Parathyroid adenoma (tissue), 2 donors: ENCODE measurements at regions not wholly inside any gene's neighbourhood (a gene's known extent, or its start where the extent isn't known, plus 50 kb on each side); places are given as distances from the start of the nearest gene placed in this dataset.

Experiments used
- H2AFZ ChIP-seq: fragments of 300-600 bp; sonication (generic); one replicate; pipeline ENCODE4 v1.7.0; 2017; ENCODE audit warnings: antibody characterized with exemption, mild to moderate bottlenecking
- H3K27ac ChIP-seq: fragments of 300-600 bp; sonication (generic); one replicate; pipeline ENCODE4 v1.7.0; 2017
- H3K27me3 ChIP-seq: fragments of 300-600 bp; sonication (generic); one replicate; pipeline ENCODE4 v1.7.0; 2017; ENCODE audit warnings: low read length; ENCODE audit not compliant: control insufficient read depth, insufficient read depth
- H3K36me3 ChIP-seq: fragments of 300-600 bp; sonication (generic); one replicate; pipeline ENCODE4 v1.7.0; 2017; ENCODE audit warnings: low read length; ENCODE audit not compliant: control insufficient read depth, insufficient read depth
- H3K4me1 ChIP-seq: fragments of 300-600 bp; sonication (generic); one replicate; pipeline ENCODE4 v1.7.0; 2017; ENCODE audit warnings: control low read depth
- H3K4me2 ChIP-seq: fragments of 300-600 bp; sonication (generic); one replicate; pipeline ENCODE4 v1.7.0; 2017; ENCODE audit warnings: low read length
- H3K4me3 ChIP-seq: fragments of 300-600 bp; sonication (generic); one replicate; pipeline ENCODE4 v1.7.0; 2017; ENCODE audit warnings: low read depth, low read length
- H3K79me2 ChIP-seq: fragments of 300-600 bp; sonication (generic); one replicate; pipeline ENCODE4 v1.7.0; 2017; ENCODE audit warnings: control low read depth
- H3K9ac ChIP-seq: fragments of 300-600 bp; sonication (generic); one replicate; pipeline ENCODE4 v1.7.0; 2017; ENCODE audit warnings: mild to moderate bottlenecking
- H3K9me3 ChIP-seq: fragments of 300-600 bp; sonication (generic); one replicate; pipeline ENCODE4 v1.7.0; 2017; ENCODE audit warnings: low read length; ENCODE audit not compliant: control insufficient read depth
- TF ChIP-seq, protein P1 (sequence below): fragments of 300-600 bp; sonication (generic); IDR thresholded peaks from one replicate; pipeline ENCODE4 v1.7.0; 2017; ENCODE audit warnings: antibody characterized with exemption, mild to moderate bottlenecking
- donor health status: primary hyperparathyroidism.

DNA sequence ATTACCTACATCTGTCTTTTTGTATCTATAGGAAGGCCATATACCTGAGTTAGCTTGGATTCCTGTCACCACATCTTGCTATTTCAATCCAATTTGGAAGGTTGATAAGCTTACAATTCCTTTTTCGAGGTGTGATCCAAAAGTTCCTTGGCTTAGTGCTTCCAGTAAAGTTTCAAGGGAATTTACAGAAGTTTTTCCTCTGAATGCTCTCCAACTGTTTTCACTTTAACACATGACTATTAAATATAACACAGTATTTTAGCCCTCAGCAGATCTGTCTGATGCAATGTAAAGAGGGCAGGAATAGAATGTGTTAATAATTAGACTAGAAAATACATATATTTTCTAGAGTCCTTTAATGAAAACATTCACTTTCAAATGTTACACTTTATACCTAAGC is 171.4 kb downstream of the DKK1 start:
- no peak overlapping the region for H3K4me3 ChIP-seq
- no peaks in the 10 kb centered on the region for H3K9me3 ChIP-seq
- TF ChIP-seq, protein P1, sequence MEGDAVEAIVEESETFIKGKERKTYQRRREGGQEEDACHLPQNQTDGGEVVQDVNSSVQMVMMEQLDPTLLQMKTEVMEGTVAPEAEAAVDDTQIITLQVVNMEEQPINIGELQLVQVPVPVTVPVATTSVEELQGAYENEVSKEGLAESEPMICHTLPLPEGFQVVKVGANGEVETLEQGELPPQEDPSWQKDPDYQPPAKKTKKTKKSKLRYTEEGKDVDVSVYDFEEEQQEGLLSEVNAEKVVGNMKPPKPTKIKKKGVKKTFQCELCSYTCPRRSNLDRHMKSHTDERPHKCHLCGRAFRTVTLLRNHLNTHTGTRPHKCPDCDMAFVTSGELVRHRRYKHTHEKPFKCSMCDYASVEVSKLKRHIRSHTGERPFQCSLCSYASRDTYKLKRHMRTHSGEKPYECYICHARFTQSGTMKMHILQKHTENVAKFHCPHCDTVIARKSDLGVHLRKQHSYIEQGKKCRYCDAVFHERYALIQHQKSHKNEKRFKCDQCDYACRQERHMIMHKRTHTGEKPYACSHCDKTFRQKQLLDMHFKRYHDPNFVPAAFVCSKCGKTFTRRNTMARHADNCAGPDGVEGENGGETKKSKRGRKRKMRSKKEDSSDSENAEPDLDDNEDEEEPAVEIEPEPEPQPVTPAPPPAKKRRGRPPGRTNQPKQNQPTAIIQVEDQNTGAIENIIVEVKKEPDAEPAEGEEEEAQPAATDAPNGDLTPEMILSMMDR, result no peak
- no peaks in the 10 kb centered on the region for H3K27me3 ChIP-seq
- no peaks in the 10 kb centered on the region for H3K36me3 ChIP-seq
- H2AFZ ChIP-seq, result no peak overlapping the region
- H3K9ac ChIP-seq, result no peak overlapping the region
- H3K4me1 ChIP-seq, result no peaks in the 10 kb centered on the region
- H3K4me2 ChIP-seq, result no peak overlapping the region
- no peak overlapping the region for H3K27ac ChIP-seq
- no peaks in the 10 kb centered on the region for H3K79me2 ChIP-seq

DNA sequence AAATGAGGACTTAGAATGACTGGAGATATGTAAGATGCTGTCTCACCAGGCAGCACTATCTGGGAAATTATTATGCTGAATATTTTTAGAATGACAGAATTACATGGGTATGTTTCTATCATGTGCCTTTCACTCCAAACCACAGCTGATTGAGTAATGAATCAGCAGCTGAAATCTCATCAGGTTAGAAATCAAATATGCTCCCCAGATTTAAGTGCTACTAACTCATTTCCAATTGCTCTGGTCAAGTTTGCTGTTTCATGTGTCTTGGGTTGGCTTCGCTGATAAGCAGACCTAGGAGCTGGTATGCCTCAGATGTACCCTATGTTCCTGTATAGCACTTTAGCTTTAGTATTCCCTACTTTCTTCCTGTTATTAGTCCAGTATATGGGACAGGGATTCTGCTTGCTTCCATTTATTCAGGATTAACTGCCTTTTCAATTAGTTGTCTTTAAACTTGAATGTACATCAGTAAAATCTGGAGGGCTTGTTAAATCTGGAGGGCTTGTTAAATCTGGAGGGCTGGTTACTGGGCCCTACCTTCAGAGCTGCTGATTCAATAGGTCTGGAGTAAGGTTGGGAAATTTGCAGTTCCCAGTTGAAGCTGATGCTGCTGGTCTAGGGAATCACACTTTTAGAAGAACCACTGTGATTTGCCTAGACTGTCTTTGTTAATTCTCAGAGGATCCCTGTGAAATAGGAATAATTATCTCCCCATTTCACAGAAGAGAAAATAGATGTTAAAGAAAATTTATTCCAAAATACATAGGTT is 172.9 kb downstream of the DKK1 start:
- H3K9ac ChIP-seq, result no peak overlapping the region
- H3K36me3 ChIP-seq, result no peaks in the 10 kb centered on the region
- no peak overlapping the region for H3K4me2 ChIP-seq
- no peaks in the 10 kb centered on the region for H3K4me1 ChIP-seq
- H3K27me3 ChIP-seq, result no peaks in the 10 kb centered on the region
- H2AFZ ChIP-seq, result no peak overlapping the region
- TF ChIP-seq, protein P1, result no peak
- H3K9me3 ChIP-seq, result no peaks in the 10 kb centered on the region
- H3K4me3 ChIP-seq, result no peak overlapping the region
- H3K27ac ChIP-seq, result no peak overlapping the region
- no peaks in the 10 kb centered on the region for H3K79me2 ChIP-seq

DNA sequence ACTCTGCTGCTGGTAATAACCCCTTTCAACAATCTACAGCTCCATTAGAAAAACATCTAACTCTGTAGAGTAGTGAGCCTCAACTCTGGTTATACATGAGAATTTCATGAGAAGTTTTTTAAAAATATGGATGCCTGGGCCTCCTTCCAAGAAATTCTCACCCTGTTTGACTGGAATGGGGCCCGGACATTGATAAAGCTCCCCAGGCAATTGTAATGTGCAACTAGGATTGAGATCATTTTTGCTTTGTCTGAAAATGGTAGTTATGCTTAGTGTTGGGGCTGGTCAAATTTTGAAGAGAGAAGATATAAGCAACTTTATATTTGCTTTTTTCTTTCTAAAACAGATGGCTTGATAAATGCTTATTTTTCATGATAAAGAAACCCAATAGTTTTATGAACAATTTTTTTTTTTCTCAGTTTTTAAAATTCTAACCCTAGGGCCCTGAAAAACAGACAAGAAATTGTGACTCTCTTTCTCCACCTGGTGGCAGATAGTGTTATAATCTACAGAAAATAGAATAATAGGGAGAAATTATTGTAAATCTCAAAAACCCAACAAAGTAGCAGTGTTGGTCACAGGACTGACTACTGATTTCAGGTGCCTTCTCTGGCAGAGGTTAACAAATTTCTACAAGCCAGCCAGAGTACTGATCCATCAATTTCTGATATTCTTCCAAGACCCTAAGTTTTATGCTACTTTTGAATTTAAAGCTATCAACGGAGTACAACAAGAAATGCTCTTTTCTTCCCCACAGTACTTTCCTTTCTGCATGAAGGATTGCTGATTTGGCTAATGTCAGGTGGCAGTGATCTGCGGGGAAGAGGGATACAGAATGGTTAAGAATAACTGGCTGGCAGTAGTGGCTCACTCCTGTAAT is 174.8 kb downstream of the DKK1 start:
- TF ChIP-seq, protein P1, result peak; percentile 43
- H3K4me2 ChIP-seq, result no peak overlapping the region
- H2AFZ ChIP-seq, result no peak overlapping the region
- no peaks in the 10 kb centered on the region for H3K4me1 ChIP-seq
- no peaks in the 10 kb centered on the region for H3K27me3 ChIP-seq
- no peaks in the 10 kb centered on the region for H3K79me2 ChIP-seq
- no peaks in the 10 kb centered on the region for H3K36me3 ChIP-seq
- no peak overlapping the region for H3K4me3 ChIP-seq
- no peak overlapping the region for H3K9ac ChIP-seq
- no peak overlapping the region for H3K27ac ChIP-seq
- H3K9me3 ChIP-seq, result no peaks in the 10 kb centered on the region

DNA sequence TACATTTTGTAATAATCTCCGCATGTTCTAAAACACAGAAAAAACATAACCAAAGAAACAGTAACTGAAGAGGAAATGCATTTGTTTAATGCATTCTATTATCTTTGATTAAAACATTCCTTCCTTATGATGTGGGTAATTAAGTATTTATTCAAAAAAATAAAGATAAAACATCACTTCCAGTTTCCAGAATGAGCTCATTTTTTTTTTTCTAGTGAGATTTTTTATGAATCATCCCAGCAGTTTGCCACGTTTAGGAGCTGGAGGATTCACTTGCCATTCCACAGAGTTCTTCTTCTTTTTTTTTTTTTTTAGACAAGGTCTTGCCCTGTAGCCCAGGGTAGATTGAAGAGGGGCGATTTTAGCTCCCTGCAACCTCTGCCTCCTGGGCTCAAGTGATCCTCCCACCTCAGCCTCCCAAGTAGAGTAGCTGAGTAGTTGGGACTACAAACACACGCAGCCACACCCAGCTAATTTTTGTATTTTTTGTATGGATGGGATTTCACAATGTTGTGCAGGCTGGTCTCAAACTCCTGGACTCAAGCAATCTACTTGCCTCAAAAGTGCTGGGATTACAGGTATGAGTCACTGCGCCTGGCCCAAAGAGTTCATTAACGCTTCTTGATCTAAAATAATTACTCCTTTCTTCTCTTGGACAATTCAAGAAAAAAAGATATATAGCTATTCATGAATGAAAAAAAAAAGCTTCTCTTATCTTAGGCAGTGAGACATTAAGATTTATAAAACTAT is 177.3 kb downstream of the DKK1 start:
- no peak overlapping the region for H3K27ac ChIP-seq
- no peaks in the 10 kb centered on the region for H3K27me3 ChIP-seq

More for the DNA sequence above, 177.3 kb downstream of the DKK1 start:
- Histone ChIP-seq H3K36me3 (no peaks in the 10 kb centered on the region), H3K79me2 (no peaks in the 10 kb centered on the region), H2AFZ (no peak overlapping the region), H3K4me1 (no peaks in the 10 kb centered on the region), H3K9me3 (no peaks in the 10 kb centered on the region), H3K9ac (no peak overlapping the region), H3K4me3 (no peak overlapping the region), H3K4me2 (no peak overlapping the region)
- TF ChIP-seq, protein P1, result no peak
